ENCODE measurements at regions not wholly inside any gene's neighbourhood (a gene's known extent, or its start where the extent isn't known, plus 50 kb on each side); places are given as distances from the start of the nearest gene placed in this dataset.

DNA sequence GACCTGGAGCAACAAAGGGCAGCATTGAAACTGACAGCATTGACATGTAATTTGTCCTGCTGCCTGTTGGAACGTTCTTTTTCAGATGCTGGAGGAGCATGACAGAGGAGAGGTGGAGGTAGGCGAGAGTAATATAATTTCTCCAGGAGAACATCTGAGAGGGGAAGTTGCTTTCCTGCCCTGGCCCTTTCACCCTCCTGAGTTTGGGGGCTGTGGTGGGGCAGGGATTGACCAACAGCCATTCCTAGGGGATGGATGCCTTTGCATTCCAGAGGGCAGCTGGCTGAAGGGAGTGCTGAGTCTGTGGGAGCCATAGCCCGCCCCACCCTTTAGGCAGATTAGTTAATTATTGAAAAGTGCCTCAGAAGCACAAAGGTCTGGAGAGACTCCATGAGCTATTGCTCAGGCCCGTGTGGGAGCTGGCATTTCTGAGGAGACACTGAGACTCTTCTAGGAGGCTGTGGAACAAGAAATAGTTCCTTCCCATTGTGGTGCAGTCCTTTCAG lies 73.5 kb downstream of the ARF6 start:
- TF ChIP-seq EZH2phosphoT487 (IDR thresholded peaks at IDR 0.05) (no peak), CTCF (IDR thresholded peaks at IDR 0.05) (no peak), EZH2 (IDR thresholded peaks at IDR 0.05) (no peak)
